ENCODE measurements at regions not wholly inside any gene's neighbourhood (a gene's known extent, or its start where the extent isn't known, plus 50 kb on each side); places are given as distances from the start of the nearest gene placed in this dataset.

GRCh38 chr12:128059621-128060370 is 207.2 kb upstream of the TMEM132C start:
- no peak overlapping the region for H3K4me3 ChIP-seq
- no peak overlapping the region for H2AFZ ChIP-seq
- no peaks in the 10 kb centered on the region for H3F3A ChIP-seq (ENCODE audit: insufficient read depth)
- H3K79me2 ChIP-seq (ENCODE audit: insufficient read depth), result no peaks in the 10 kb centered on the region
- in situ Hi-C loops (cut with MboI), result loop anchor here (25.0 kb wide), 2 partner anchors 572 to 947 kb away; no protein-coding TSS in a partner anchor
- TF ChIP-seq EZH2phosphoT487 (IDR thresholded peaks at IDR 0.05; ENCODE audit: insufficient read depth, low read depth) (no peak), EZH2 (IDR thresholded peaks at IDR 0.05; ENCODE audit: insufficient read depth, poor library complexity, severe bottlenecking) (no peak)
- H3K9me2 ChIP-seq (ENCODE audit: insufficient read depth), result no peaks in the 10 kb centered on the region
- H3K36me3 ChIP-seq (ENCODE audit: low read depth), result no peaks in the 10 kb centered on the region
- no peak overlapping the region for H3K27ac ChIP-seq
- no peak for DNase-seq
- no peaks in the 10 kb centered on the region for H3K27me3 ChIP-seq (replicated peaks; ENCODE audit: insufficient read depth)
- no peaks in the 10 kb centered on the region for H3K9me3 ChIP-seq (ENCODE audit: low read depth)
- no peaks in the 10 kb centered on the region for H4K20me1 ChIP-seq (ENCODE audit: insufficient read depth)
- WGBS, 2 experiments (ENCODE audit: low coverage in 1 of 2, low lambda C conversion rate in 2 of 2, missing lambda C conversion rate in 2 of 2), result 73 to 77% methylated on average over 18 of the region's 18 CpGs
- H3K4me2 ChIP-seq (ENCODE audit: unreplicated experiment), result no peak overlapping the region
- no peaks in the 10 kb centered on the region for H3K4me1 ChIP-seq (ENCODE audit: insufficient read depth)
- H3K9ac ChIP-seq, result no peak overlapping the region

- TF ChIP-seq EZH2 (IDR thresholded peaks at IDR 0.05; ENCODE audit: insufficient read depth, poor library complexity, severe bottlenecking), result no peak
- no peak for DNase-seq
- Histone ChIP-seq H2AFZ (no peak overlapping the region), H3K27me3 (replicated peaks; ENCODE audit: insufficient read depth) (no peaks in the 10 kb centered on the region), H3K27ac (no peak overlapping the region), H3K4me3 (no peak overlapping the region), H3K9me2 (ENCODE audit: insufficient read depth) (no peaks in the 10 kb centered on the region), H3F3A (ENCODE audit: insufficient read depth) (no peaks in the 10 kb centered on the region), H3K9me3 (ENCODE audit: low read depth) (no peaks in the 10 kb centered on the region), H3K4me1 (ENCODE audit: insufficient read depth) (no peaks in the 10 kb centered on the region), H4K20me1 (ENCODE audit: insufficient read depth) (no peaks in the 10 kb centered on the region), H3K9ac (no peak overlapping the region), H3K36me3 (ENCODE audit: low read depth) (no peaks in the 10 kb centered on the region), H3K4me2 (ENCODE audit: unreplicated experiment) (no peak overlapping the region), H3K79me2 (ENCODE audit: insufficient read depth) (no peaks in the 10 kb centered on the region)
- in situ Hi-C loops (cut with MboI), result loop anchor here (25.0 kb wide), 2 partner anchors 581 to 956 kb away; no protein-coding TSS in a partner anchor
- 77 to 83% methylated on average over 5 of the region's 5 CpGs for WGBS, 2 experiments (ENCODE audit: low coverage in 1 of 2, low lambda C conversion rate in 2 of 2, missing lambda C conversion rate in 2 of 2)
Measured at GRCh38 chr12:128068211-128068610, 198.8 kb upstream of the TMEM132C start.

DNA sequence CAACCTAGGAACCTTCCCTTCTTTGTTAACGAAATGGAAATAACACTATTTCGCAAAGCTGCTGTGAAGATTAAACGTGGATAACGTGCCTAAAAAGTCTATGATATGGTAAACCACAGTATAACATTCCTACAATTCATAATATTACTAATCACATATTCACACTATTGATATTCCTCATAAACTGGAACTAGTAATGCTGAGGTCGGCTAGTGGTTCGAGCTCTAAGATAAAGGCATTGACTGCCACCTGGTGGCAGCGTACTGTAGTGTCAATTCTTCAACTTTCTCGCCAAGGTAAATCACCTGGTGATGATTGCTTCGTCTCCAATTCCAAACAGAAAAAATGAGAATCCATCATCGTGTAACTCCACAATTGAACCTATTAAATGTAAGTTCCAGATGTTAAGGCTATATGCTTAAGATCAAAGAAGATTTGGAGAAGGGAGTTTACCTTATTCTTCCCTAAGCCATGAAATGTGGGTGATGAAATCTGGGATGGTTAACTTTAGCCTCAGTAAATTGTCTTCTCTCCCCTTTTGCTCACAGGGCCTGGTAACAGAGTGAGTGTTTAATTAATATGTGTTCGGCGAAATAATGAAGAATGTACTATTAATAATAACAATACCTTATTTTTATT is 197.5 kb upstream of the TMEM132C start:
- Histone ChIP-seq H3K79me2 (ENCODE audit: insufficient read depth) (no peaks in the 10 kb centered on the region), H3K9me3 (ENCODE audit: low read depth) (no peaks in the 10 kb centered on the region), H3F3A (ENCODE audit: insufficient read depth) (no peaks in the 10 kb centered on the region), H4K20me1 (ENCODE audit: insufficient read depth) (no peaks in the 10 kb centered on the region), H3K4me2 (ENCODE audit: unreplicated experiment) (no peak overlapping the region), H3K9me2 (ENCODE audit: insufficient read depth) (no peaks in the 10 kb centered on the region), H3K4me3 (no peak overlapping the region), H3K36me3 (ENCODE audit: low read depth) (no peaks in the 10 kb centered on the region), H3K27ac (no peak overlapping the region), H2AFZ (no peak overlapping the region), H3K9ac (no peak overlapping the region), H3K4me1 (ENCODE audit: insufficient read depth) (no peaks in the 10 kb centered on the region), H3K27me3 (replicated peaks; ENCODE audit: insufficient read depth) (peaks cover 6% of the 10 kb centered on the region; the same call in 1 of the 2 replicates)
- WGBS, 2 experiments (ENCODE audit: low coverage in 1 of 2, low lambda C conversion rate in 2 of 2, missing lambda C conversion rate in 2 of 2), result 22 to 23% methylated on average over 12 of the region's 12 CpGs
- peak; percentile 79 for DNase-seq
- TF ChIP-seq EZH2 (IDR thresholded peaks at IDR 0.05; ENCODE audit: insufficient read depth, poor library complexity, severe bottlenecking), result no peak
- no peak for TF ChIP-seq EZH2phosphoT487 (IDR thresholded peaks at IDR 0.05; ENCODE audit: insufficient read depth, low read depth)
- in situ Hi-C loops (cut with MboI), result loop anchor here (25.0 kb wide), 2 partner anchors 582 to 957 kb away; no protein-coding TSS in a partner anchor

DNA sequence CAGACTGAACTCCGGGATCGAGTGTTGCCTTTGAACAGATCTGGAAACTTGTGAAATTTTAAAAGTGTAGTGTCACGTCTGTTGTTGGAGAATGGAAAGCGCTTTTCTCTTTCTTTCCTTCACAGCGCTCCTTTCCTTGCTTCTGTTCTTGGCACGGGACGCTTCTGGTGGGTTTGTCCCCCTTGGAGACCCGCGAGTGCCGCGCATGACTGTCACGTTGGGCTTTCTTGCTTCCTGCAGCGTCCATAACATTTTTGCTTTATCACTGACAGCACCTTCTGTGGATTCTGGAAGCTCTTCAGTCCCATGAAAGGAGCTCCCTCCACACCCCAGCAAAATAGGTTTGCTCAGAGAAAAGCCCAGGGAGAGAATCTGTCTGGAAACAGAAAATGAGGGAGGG is 193.0 kb upstream of the TMEM132C start:
- Histone ChIP-seq H4K20me1 (ENCODE audit: insufficient read depth) (no peaks in the 10 kb centered on the region), H3K4me1 (ENCODE audit: insufficient read depth) (peaks cover 4% of the 10 kb centered on the region; the same call in 1 of the 2 replicates), H3K27me3 (replicated peaks; ENCODE audit: insufficient read depth) (peaks cover 9% of the 10 kb centered on the region; the same call in 1 of the 2 replicates), H3K79me2 (ENCODE audit: insufficient read depth) (no peaks in the 10 kb centered on the region), H3F3A (ENCODE audit: insufficient read depth) (peaks cover 12% of the 10 kb centered on the region), H3K27ac (no peak overlapping the region), H3K9me2 (ENCODE audit: insufficient read depth) (no peaks in the 10 kb centered on the region), H3K9ac (no peak overlapping the region), H2AFZ (no peak overlapping the region), H3K4me3 (no peak overlapping the region), H3K36me3 (ENCODE audit: low read depth) (no peaks in the 10 kb centered on the region), H3K4me2 (ENCODE audit: unreplicated experiment) (no peak overlapping the region), H3K9me3 (ENCODE audit: low read depth) (no peaks in the 10 kb centered on the region)
- TF ChIP-seq EZH2 (IDR thresholded peaks at IDR 0.05; ENCODE audit: insufficient read depth, poor library complexity, severe bottlenecking) (no peak), EZH2phosphoT487 (IDR thresholded peaks at IDR 0.05; ENCODE audit: insufficient read depth, low read depth) (no peak)
- in situ Hi-C loops (cut with MboI), result loop anchor here (25.0 kb wide), 2 partner anchors 587 to 962 kb away; no protein-coding TSS in a partner anchor
- no peak for DNase-seq
- 13 to 15% methylated on average over 13 of the region's 13 CpGs for WGBS, 2 experiments (ENCODE audit: low coverage in 1 of 2, low lambda C conversion rate in 2 of 2, missing lambda C conversion rate in 2 of 2)

All from GM23248 (cell line).